Activated naive CD4-positive, alpha-beta T cell treated with anti-CD3 and anti-CD28 coated beads, Interleukin-2, amount 50 U/mL, for 24 hours (primary cell): ENCODE measurements at regions not wholly inside any gene's neighbourhood (a gene's known extent, or its start where the extent isn't known, plus 50 kb on each side); places are given as distances from the start of the nearest gene placed in this dataset.

Experiments
- H3K27ac Mint-ChIP-seq: one replicate; pipeline ENCODE4 v1.8.0; 2021; ENCODE audit warnings: mild to moderate bottlenecking, mixed read lengths
- H3K27me3 Mint-ChIP-seq: one replicate; pipeline ENCODE4 v1.8.0; 2021; ENCODE audit warnings: mixed read lengths
- H3K36me3 Mint-ChIP-seq: one replicate; pipeline ENCODE4 v1.8.0; 2021; ENCODE audit warnings: mixed read lengths
- H3K4me1 Mint-ChIP-seq: one replicate; pipeline ENCODE4 v1.8.0; 2021; ENCODE audit warnings: mixed read lengths
- H3K4me3 Mint-ChIP-seq: one replicate; pipeline ENCODE4 v1.8.0; 2021; ENCODE audit warnings: mild to moderate bottlenecking, mixed read lengths
- H3K9me3 Mint-ChIP-seq: one replicate; pipeline ENCODE4 v1.8.0; 2021; ENCODE audit warnings: mixed read lengths

- H3K9me3 Mint-ChIP-seq = no peaks in the 10 kb centered on the region
These were observed 82.8 kb upstream of the CAPRIN2 start for GRCh38 chr12:30837595-30837994.

GRCh38 chr12:30836656-30837445 is 82.1 kb upstream of the CAPRIN2 start:
- Mint-ChIP-seq H3K4me3 (no peak overlapping the region), H3K27me3 (peaks cover 7% of the 10 kb centered on the region), H3K36me3 (no peaks in the 10 kb centered on the region), H3K9me3 (no peaks in the 10 kb centered on the region), H3K4me1 (no peaks in the 10 kb centered on the region), H3K27ac (no peak overlapping the region)

More at GRCh38 chr12:30837595-30837994, 82.8 kb upstream of the CAPRIN2 start:
- no peak overlapping the region for H3K27ac Mint-ChIP-seq
- H3K4me3 Mint-ChIP-seq = no peak overlapping the region
- no peaks in the 10 kb centered on the region for H3K36me3 Mint-ChIP-seq
- peaks cover 7% of the 10 kb centered on the region for H3K27me3 Mint-ChIP-seq
- H3K4me1 Mint-ChIP-seq = no peaks in the 10 kb centered on the region

DNA sequence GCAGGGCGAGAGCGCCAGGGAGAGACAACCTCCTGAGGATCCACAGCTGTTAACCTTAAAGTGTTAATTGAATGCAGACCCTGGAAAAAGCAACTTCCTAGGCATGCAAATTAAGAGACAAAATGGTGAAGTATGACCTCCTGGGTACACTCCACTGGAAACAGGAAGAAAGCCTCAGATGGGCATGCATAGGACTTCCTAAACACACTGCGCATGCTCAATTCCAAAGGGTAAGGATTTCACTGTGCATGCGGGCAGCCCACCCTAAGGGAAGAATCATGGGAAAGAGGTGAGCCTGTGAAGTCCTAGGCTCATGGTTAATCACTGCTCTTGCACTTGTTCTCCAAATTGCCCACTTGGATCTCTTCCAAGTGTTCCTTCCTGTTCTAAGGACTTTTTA is 80.5 kb upstream of the CAPRIN2 start:
- Mint-ChIP-seq H3K36me3 (no peaks in the 10 kb centered on the region), H3K4me1 (no peaks in the 10 kb centered on the region), H3K27ac (no peak overlapping the region), H3K4me3 (no peak overlapping the region), H3K9me3 (no peaks in the 10 kb centered on the region), H3K27me3 (peaks cover 7% of the 10 kb centered on the region)

DNA sequence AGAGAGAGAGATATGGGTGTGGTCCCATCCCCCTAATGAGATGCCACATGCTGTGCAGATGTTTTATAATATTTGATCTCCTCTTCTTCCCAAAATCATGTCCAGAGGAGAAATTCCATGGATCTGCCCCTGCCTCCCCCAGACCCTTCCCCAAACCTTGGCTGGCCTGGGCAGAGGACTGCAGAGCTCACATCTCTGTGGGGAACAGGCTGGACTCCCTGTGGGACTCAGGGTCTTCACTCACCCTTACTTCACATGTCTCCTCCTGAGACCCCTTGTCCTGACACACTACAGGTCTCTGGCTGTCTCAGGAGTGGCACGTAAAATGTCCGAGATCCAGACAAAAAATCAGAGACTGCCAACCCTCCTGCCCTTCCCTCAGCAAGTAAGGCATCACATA is 76.0 kb upstream of the CAPRIN2 start:
- Mint-ChIP-seq H3K4me1 (no peaks in the 10 kb centered on the region), H3K36me3 (no peaks in the 10 kb centered on the region), H3K27me3 (peaks cover 18% of the 10 kb centered on the region), H3K9me3 (no peaks in the 10 kb centered on the region), H3K4me3 (no peak overlapping the region), H3K27ac (no peak overlapping the region)

- H3K4me3 Mint-ChIP-seq = no peak overlapping the region
- no peaks in the 10 kb centered on the region for H3K36me3 Mint-ChIP-seq
- peaks cover 20% of the 10 kb centered on the region for H3K27me3 Mint-ChIP-seq
- no peak overlapping the region for H3K27ac Mint-ChIP-seq
- no peaks in the 10 kb centered on the region for H3K4me1 Mint-ChIP-seq
- no peaks in the 10 kb centered on the region for H3K9me3 Mint-ChIP-seq
These were observed 75.1 kb upstream of the CAPRIN2 start for GRCh38 chr12:30829876-30830275.

DNA sequence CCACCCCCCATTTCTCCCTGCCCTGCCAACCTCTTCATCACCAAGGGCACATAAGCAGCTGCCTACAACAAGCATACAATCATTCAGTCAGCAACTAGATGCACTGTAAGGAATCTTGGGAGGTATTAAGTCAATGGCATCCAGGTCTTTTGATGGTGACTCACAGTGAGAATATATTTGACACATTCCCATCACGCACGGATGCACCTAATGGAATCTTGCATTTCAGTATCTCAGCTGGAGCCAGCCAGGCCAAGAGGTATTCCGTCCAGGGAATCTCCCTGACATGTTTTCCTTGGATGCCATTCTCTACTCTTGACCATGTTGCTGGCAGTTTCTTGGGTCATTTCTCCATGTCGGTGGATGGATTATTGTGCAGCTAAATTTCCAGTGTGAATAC is 73.9 kb upstream of the CAPRIN2 start:
- Mint-ChIP-seq H3K27ac (no peak overlapping the region), H3K4me1 (peaks cover 7% of the 10 kb centered on the region), H3K36me3 (no peaks in the 10 kb centered on the region), H3K27me3 (peaks cover 30% of the 10 kb centered on the region), H3K4me3 (no peak overlapping the region), H3K9me3 (no peaks in the 10 kb centered on the region)

DNA sequence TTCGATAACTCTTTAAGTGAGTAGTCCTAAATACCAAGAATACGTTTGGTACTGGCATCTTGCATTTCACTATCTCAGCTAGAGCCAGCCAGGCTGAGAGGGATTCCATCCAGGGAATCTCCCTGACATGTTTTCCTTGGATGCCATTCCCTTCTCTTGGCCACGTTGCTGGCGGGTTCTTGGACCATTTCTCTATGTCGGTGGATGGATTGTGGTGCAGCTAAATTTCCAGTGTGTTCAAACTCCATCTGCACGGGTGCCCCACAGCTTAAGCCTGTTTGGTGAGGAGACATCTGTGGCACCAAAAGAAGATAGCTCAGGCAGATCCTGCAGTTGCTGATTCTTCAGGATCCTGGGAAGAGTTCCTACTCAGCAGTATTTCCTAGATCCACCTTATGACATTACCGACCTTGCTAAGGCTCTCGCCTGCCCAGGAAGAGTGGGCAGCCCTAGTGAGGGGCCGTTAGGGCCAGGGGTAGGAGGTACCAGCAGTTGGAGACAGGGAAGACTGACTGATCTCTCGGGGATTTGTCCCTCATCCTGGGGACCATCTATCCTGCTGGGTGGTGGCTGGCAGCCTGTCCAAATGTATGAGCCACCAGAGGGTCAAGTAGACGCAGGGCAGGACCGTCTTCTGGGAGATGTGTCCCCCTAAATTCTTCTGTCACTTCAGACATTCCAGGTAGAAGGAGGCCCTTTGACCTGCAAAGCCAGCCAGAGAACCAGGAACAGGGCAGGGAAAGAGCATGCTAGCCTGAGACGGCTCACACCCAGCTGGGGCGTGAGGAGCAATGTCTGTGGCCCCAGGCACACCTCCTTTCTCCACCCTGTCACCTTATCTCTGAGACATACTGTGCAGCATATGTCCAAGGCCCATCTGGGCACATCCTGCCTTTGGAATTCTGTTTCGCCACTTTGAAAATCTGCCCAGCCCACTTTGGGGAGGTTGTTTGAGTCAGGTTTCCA is 72.6 kb upstream of the CAPRIN2 start:
- H3K27me3 Mint-ChIP-seq = peaks cover 36% of the 10 kb centered on the region
- no peak overlapping the region for H3K27ac Mint-ChIP-seq
- no peak overlapping the region for H3K4me3 Mint-ChIP-seq
- H3K4me1 Mint-ChIP-seq = peaks cover 18% of the 10 kb centered on the region
- H3K36me3 Mint-ChIP-seq = no peaks in the 10 kb centered on the region
- H3K9me3 Mint-ChIP-seq = no peaks in the 10 kb centered on the region

- peaks cover 40% of the 10 kb centered on the region for H3K27me3 Mint-ChIP-seq
- no peak overlapping the region for H3K27ac Mint-ChIP-seq
- peaks cover 18% of the 10 kb centered on the region for H3K4me1 Mint-ChIP-seq
- H3K36me3 Mint-ChIP-seq = no peaks in the 10 kb centered on the region
- H3K9me3 Mint-ChIP-seq = no peaks in the 10 kb centered on the region
- no peak overlapping the region for H3K4me3 Mint-ChIP-seq
These were observed 71.5 kb upstream of the CAPRIN2 start for GRCh38 chr12:30826276-30826675.

GRCh38 chr12:30825341-30825740 is 70.6 kb upstream of the CAPRIN2 start:
- no peak overlapping the region for H3K4me3 Mint-ChIP-seq
- peaks cover 18% of the 10 kb centered on the region for H3K4me1 Mint-ChIP-seq
- peaks cover 43% of the 10 kb centered on the region for H3K27me3 Mint-ChIP-seq
- H3K27ac Mint-ChIP-seq = no peak overlapping the region
- H3K36me3 Mint-ChIP-seq = no peaks in the 10 kb centered on the region
- no peaks in the 10 kb centered on the region for H3K9me3 Mint-ChIP-seq

DNA sequence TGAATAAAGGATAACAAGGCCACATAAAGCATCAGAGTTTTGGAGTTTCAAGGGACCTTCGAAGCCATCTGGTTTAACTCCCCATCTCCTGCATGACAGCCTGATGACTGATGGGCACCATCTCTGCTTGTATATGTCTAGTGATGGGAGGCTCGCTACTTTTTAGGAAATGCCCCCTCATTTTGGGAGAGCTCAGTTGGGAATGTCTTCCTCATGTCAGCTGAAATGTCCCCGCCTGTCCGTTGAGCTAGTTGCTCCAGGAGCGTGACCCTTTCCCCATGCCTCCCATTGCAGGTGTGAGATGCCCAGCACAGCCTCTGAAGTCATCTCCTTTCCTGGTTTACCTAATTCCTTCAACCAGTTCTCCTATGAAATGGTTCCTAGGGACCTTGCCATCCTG is 69.6 kb upstream of the CAPRIN2 start:
- Mint-ChIP-seq H3K4me1 (peaks cover 18% of the 10 kb centered on the region), H3K36me3 (no peaks in the 10 kb centered on the region), H3K27me3 (peaks cover 40% of the 10 kb centered on the region), H3K4me3 (no peak overlapping the region), H3K9me3 (no peaks in the 10 kb centered on the region), H3K27ac (no peak overlapping the region)

DNA sequence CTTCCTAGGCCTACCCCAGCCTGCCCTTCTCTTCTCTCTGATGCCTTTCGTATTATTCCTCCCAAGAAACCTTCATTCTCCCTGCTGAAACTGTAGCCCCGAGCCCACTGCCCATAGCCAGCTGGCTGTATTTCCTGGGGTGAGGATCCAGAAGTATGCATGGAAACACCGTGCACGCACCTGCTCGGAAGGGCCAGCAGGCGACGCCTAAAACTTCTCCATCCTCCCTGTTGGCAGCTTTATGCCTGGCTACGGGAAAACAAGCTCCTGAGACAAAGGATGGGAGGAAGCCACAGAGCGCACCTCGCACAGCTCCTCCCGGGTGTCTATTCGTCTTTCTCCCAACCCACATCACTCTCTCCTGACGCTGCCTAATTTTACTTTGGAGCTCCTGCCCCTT is 69.0 kb upstream of the CAPRIN2 start:
- peak overlapping the region; percentile 93 for H3K4me3 Mint-ChIP-seq

GRCh38 chr12:30823156-30823699 is 68.5 kb upstream of the CAPRIN2 start:
- Mint-ChIP-seq H3K27me3 (peaks cover 39% of the 10 kb centered on the region), H3K4me1 (peaks cover 18% of the 10 kb centered on the region), H3K4me3 (peak overlapping the region; percentile 93), H3K27ac (no peak overlapping the region), H3K36me3 (no peaks in the 10 kb centered on the region), H3K9me3 (no peaks in the 10 kb centered on the region)

More for the DNA sequence above, 69.0 kb upstream of the CAPRIN2 start:
- Mint-ChIP-seq H3K9me3 (no peaks in the 10 kb centered on the region), H3K27me3 (peaks cover 38% of the 10 kb centered on the region), H3K4me1 (peaks cover 18% of the 10 kb centered on the region), H3K27ac (no peak overlapping the region), H3K36me3 (no peaks in the 10 kb centered on the region)

GRCh38 chr12:30822385-30823155 is 67.8 kb upstream of the CAPRIN2 start:
- H3K27ac Mint-ChIP-seq = no peak overlapping the region
- H3K36me3 Mint-ChIP-seq = no peaks in the 10 kb centered on the region
- H3K4me1 Mint-ChIP-seq = peaks cover 18% of the 10 kb centered on the region
- peaks cover 39% of the 10 kb centered on the region for H3K27me3 Mint-ChIP-seq
- H3K9me3 Mint-ChIP-seq = no peaks in the 10 kb centered on the region
- H3K4me3 Mint-ChIP-seq = peak overlapping the region; percentile 93

- no peak overlapping the region for H3K4me3 Mint-ChIP-seq
- H3K36me3 Mint-ChIP-seq = no peaks in the 10 kb centered on the region
- no peaks in the 10 kb centered on the region for H3K9me3 Mint-ChIP-seq
- H3K27me3 Mint-ChIP-seq = peaks cover 39% of the 10 kb centered on the region
- H3K27ac Mint-ChIP-seq = no peak overlapping the region
- peaks cover 18% of the 10 kb centered on the region for H3K4me1 Mint-ChIP-seq
These were observed 65.7 kb upstream of the CAPRIN2 start for GRCh38 chr12:30820406-30820946.

- peaks cover 30% of the 10 kb centered on the region for H3K27me3 Mint-ChIP-seq
- no peak overlapping the region for H3K27ac Mint-ChIP-seq
- H3K4me1 Mint-ChIP-seq = peaks cover 9% of the 10 kb centered on the region
- H3K4me3 Mint-ChIP-seq = no peak overlapping the region
- no peaks in the 10 kb centered on the region for H3K36me3 Mint-ChIP-seq
- H3K9me3 Mint-ChIP-seq = no peaks in the 10 kb centered on the region
These were observed 63.8 kb upstream of the CAPRIN2 start for GRCh38 chr12:30818562-30818961.
